Caco-2 (cell line): ENCODE measurements at regions not wholly inside any gene's neighbourhood (a gene's known extent, or its start where the extent isn't known, plus 50 kb on each side); places are given as distances from the start of the nearest gene placed in this dataset.

Experiments used
- BruUV-seq: library from RNA; stranded (reverse); fragments of 400-500 nt; replicated peaks from 2 replicates; lab custom pipeline; 2021; lab: Mats Ljungman, UMichigan
- CTCF ChIA-PET: fragments of 300-600 bp; sonication (Branson Sonifier 250); formaldehyde crosslinking; loops from one replicate; lab custom pipeline; 2022; ENCODE audit warnings: antibody characterized with exemption; lab: Charles Lee
- POLR2A ChIA-PET: fragments of 300-600 bp; sonication (Branson Sonifier 250); formaldehyde crosslinking; loops from one replicate; lab custom pipeline; 2022; ENCODE audit warnings: antibody characterized with exemption; lab: Charles Lee
- DNase-seq, 2 experiments: peaks; one replicate each; pipeline versions ENCODE4 v3.0.0 to v3.0.0-alpha.2; 2020 to 2022
- H3K27me3 ChIP-seq: replicated peaks from 2 replicates; pipeline ENCODE4 v1.6.0; 2011; ENCODE audit warnings: low read length; ENCODE audit not compliant: control insufficient read depth, insufficient read depth
- H3K36me3 ChIP-seq: 2 replicates; pipeline ENCODE4 v1.5.1; 2011; ENCODE audit warnings: low read length; ENCODE audit not compliant: control insufficient read depth, insufficient read depth
- H3K4me1 ChIP-seq: fragments of 250-450 bp; sonication (Bioruptor Pico); 2 replicates; pipeline ENCODE4 v1.5.1; 2020; ENCODE audit warnings: mild to moderate bottlenecking
- H3K4me3 ChIP-seq: 2 replicates; pipeline ENCODE4 v1.5.1; 2011; ENCODE audit warnings: low read depth, mild to moderate bottlenecking, control low read depth, low read length
- H3K9me3 ChIP-seq: fragments of 250-450 bp; sonication (Bioruptor Pico); 2 replicates; pipeline ENCODE4 v1.5.1; 2020; ENCODE audit warnings: mild to moderate bottlenecking, moderate library complexity
- H3K27ac Mint-ChIP-seq: one replicate; pipeline ENCODE4 v1.8.0; 2022; ENCODE audit warnings: mixed read lengths; ENCODE audit not compliant: unreplicated experiment
- H3K27me3 Mint-ChIP-seq: one replicate; pipeline ENCODE4 v1.8.0; 2022; ENCODE audit warnings: mixed read lengths; ENCODE audit not compliant: insufficient read depth, unreplicated experiment
- H3K36me3 Mint-ChIP-seq: one replicate; pipeline ENCODE4 v1.8.0; 2022; ENCODE audit warnings: mild to moderate bottlenecking, mixed read lengths; ENCODE audit not compliant: insufficient read depth, unreplicated experiment
- H3K4me1 Mint-ChIP-seq: one replicate; pipeline ENCODE4 v1.8.0; 2022; ENCODE audit warnings: low read depth, mixed read lengths; ENCODE audit not compliant: unreplicated experiment
- H3K4me3 Mint-ChIP-seq: one replicate; pipeline ENCODE4 v1.8.0; 2022; ENCODE audit warnings: mild to moderate bottlenecking, moderate library complexity, mixed read lengths; ENCODE audit not compliant: unreplicated experiment
- H3K9me3 Mint-ChIP-seq: one replicate; pipeline ENCODE4 v1.8.0; 2022; ENCODE audit warnings: mixed read lengths; ENCODE audit not compliant: unreplicated experiment
- CTCF ChIP-seq, 2 experiments: fragments of 200-600 bp in 1 of 2; IDR thresholded peaks; 1 replicate in 1 of 2; 2 replicates in 1 of 2; pipeline versions ENCODE4 v1.5.1 to v1.8.0; 2011 to 2022; ENCODE audit warnings: antibody characterized with exemption in 1 of 2, control low read depth in 1 of 2, inconsistent platforms in 1 of 2, low read depth in 1 of 2, low read length in 1 of 2, mild to moderate bottlenecking in 1 of 2, moderate library complexity in 1 of 2; ENCODE audit not compliant: insufficient read depth in 1 of 2, severe bottlenecking in 1 of 2, unreplicated experiment in 1 of 2
- intact Hi-C: fragments of 100-400 bp; cut with micrococcal nuclease; formaldehyde crosslinking; loops from one replicate; pipeline ENCODE4 v1.10.0; 2022; ENCODE audit not compliant: unreplicated experiment

DNA sequence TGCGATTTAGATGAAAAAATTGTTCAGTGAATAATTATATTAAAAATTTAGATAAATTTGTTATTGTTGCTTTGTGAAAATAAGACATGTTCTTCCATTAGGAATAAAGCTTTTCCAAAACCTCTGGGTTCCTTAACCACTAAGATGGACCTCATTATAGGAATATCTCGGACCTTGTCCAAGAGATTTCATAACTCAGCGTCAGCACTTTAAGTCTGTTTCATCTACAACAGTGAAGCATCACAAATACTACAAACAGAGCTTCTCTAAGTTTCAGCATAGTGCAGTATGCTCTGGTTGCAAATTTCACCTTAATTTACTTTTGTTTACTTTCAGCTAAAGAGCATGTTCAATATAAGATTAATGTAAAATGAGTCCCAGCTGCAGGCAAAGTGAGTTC, 150.3 kb downstream of the UBE2E3 start:
- Mint-ChIP-seq H3K27ac (no peak overlapping the region), H3K27me3 (peaks cover 3% of the 10 kb centered on the region), H3K4me3 (no peak overlapping the region), H3K36me3 (no peaks in the 10 kb centered on the region), H3K4me1 (no peaks in the 10 kb centered on the region), H3K9me3 (no peaks in the 10 kb centered on the region)
- no peaks in the 10 kb centered on the region for H3K4me1 ChIP-seq
- no peak for DNase-seq
- H3K27me3 ChIP-seq, result no peaks in the 10 kb centered on the region; the same call in 1 of the 2 replicates
- H3K36me3 ChIP-seq, result no peaks in the 10 kb centered on the region
- no peak for TF ChIP-seq CTCF (IDR thresholded peaks at IDR 0.05; ENCODE audit: insufficient read depth in 1 of 2, low read depth in 1 of 2, low read length in 1 of 2, severe bottlenecking in 1 of 2, unreplicated experiment in 1 of 2)
- no TSS peak for BruUV-seq
- intact Hi-C loops, result no loop called here
- CTCF ChIA-PET, result no interaction called here
- POLR2A ChIA-PET, result no interaction called here
- H3K9me3 ChIP-seq, result no peaks in the 10 kb centered on the region
- no peak overlapping the region for H3K4me3 ChIP-seq

GRCh38 chr2:181131584-181131983, 151.2 kb downstream of the UBE2E3 start:
- POLR2A ChIA-PET, result no interaction called here
- Mint-ChIP-seq H3K36me3 (no peaks in the 10 kb centered on the region), H3K4me1 (no peaks in the 10 kb centered on the region), H3K4me3 (no peak overlapping the region), H3K27ac (no peak overlapping the region), H3K9me3 (no peaks in the 10 kb centered on the region), H3K27me3 (no peaks in the 10 kb centered on the region)
- no peak for TF ChIP-seq CTCF (IDR thresholded peaks at IDR 0.05; ENCODE audit: insufficient read depth in 1 of 2, low read depth in 1 of 2, low read length in 1 of 2, severe bottlenecking in 1 of 2, unreplicated experiment in 1 of 2)
- CTCF ChIA-PET, result no interaction called here
- no peak for DNase-seq
- intact Hi-C loops, result no loop called here
- H3K27me3 ChIP-seq, result no peaks in the 10 kb centered on the region; the same call in 1 of the 2 replicates
- H3K4me1 ChIP-seq, result no peaks in the 10 kb centered on the region
- H3K4me3 ChIP-seq, result no peak overlapping the region
- no peaks in the 10 kb centered on the region for H3K36me3 ChIP-seq
- BruUV-seq, result no TSS peak
- H3K9me3 ChIP-seq, result no peaks in the 10 kb centered on the region

DNA sequence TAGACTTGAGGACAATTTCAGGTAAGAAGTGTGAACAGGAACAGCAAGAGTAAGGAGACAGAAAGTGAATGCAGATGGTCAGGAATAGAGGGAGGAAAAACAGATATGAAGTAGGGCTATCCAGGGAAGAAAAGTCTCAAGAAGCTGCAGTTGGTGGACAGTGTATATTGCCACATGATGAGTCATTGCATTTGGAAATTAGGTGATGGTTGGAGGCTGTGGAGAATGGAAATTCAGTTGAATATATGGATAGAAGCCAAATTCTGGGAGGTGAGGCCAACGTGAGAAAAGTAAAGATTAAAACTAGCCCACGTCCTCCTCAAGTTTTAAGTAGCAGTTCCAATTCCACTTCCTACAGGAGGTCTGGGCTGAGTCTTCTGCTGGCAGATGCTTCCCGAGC, 158.4 kb downstream of the UBE2E3 start:
- Histone ChIP-seq H3K4me1 (no peaks in the 10 kb centered on the region), H3K36me3 (no peaks in the 10 kb centered on the region), H3K9me3 (no peaks in the 10 kb centered on the region), H3K27me3 (no peaks in the 10 kb centered on the region), H3K4me3 (no peak overlapping the region)
- ChIA-PET CTCF (no interaction called here), POLR2A (no interaction called here)
- Mint-ChIP-seq H3K36me3 (no peaks in the 10 kb centered on the region), H3K9me3 (no peaks in the 10 kb centered on the region), H3K4me1 (no peaks in the 10 kb centered on the region), H3K27me3 (no peaks in the 10 kb centered on the region), H3K27ac (no peak overlapping the region), H3K4me3 (no peak overlapping the region)
- BruUV-seq, result no TSS peak
- no peak for TF ChIP-seq CTCF (IDR thresholded peaks at IDR 0.05; ENCODE audit: insufficient read depth in 1 of 2, low read depth in 1 of 2, low read length in 1 of 2, severe bottlenecking in 1 of 2, unreplicated experiment in 1 of 2)
- DNase-seq, result no peak
- intact Hi-C loops, result no loop called here
